Lung (tissue), 11 donors: ENCODE measurements at regions not wholly inside any gene's neighbourhood (a gene's known extent, or its start where the extent isn't known, plus 50 kb on each side); places are given as distances from the start of the nearest gene placed in this dataset.
"Not testable (repeated sequence)": the region's sequence is repeated elsewhere in the genome, so short reads cannot be mapped to it uniquely, and the experiment has no call there.

Experiments
- ATAC-seq: fragments of 200-7000 bp; cut with Tn5 transposase; one replicate; pipeline ENCODE4 v1.9.1; 2020; ENCODE audit warnings: moderate number of reproducible peaks; ENCODE audit not compliant: insufficient read depth, low FRiP score
- DNase-seq, 3 donors: peaks; one replicate each; pipeline ENCODE4 v3.0.0-alpha.2; 2013 to 2017
- H3K27ac ChIP-seq, 2 donors: one replicate each; pipeline ENCODE4 v1.5.1; 2013; ENCODE audit warnings: mild to moderate bottlenecking in 2 of 2, moderate library complexity in 2 of 2, control low read depth in 1 of 2, inconsistent platforms in 1 of 2, low read depth in 1 of 2, low read length in 1 of 2
- H3K27me3 ChIP-seq, 3 donors: one replicate each; pipeline ENCODE4 v1.5.1; 2013; ENCODE audit warnings: low read length in 2 of 3; ENCODE audit not compliant: control insufficient read depth in 3 of 3, insufficient read depth in 3 of 3
- H3K36me3 ChIP-seq, 4 donors: one replicate each; pipeline ENCODE4 v1.5.1; 2013; ENCODE audit warnings: low read length in 4 of 4, mild to moderate bottlenecking in 1 of 4, moderate library complexity in 1 of 4; ENCODE audit not compliant: control insufficient read depth in 4 of 4, insufficient read depth in 4 of 4
- H3K4me1 ChIP-seq, 5 donors: one replicate each; pipeline ENCODE4 v1.5.1; 2013; ENCODE audit warnings: low read length in 5 of 5, mild to moderate bottlenecking in 2 of 5, moderate library complexity in 1 of 5; ENCODE audit not compliant: control insufficient read depth in 5 of 5, insufficient read depth in 5 of 5
- H3K4me3 ChIP-seq: one replicate; pipeline ENCODE4 v1.5.1; 2013; ENCODE audit warnings: mild to moderate bottlenecking, control low read depth, moderate library complexity
- H3K9ac ChIP-seq, 2 donors: one replicate each; pipeline ENCODE4 v1.5.1; 2013; ENCODE audit warnings: low read length in 2 of 2, control low read depth in 1 of 2; ENCODE audit not compliant: insufficient read depth in 1 of 2
- H3K9me3 ChIP-seq, 4 donors: one replicate each; pipeline ENCODE4 v1.5.1; 2013; ENCODE audit warnings: low read length in 3 of 4, mild to moderate bottlenecking in 1 of 4, moderate library complexity in 1 of 4; ENCODE audit not compliant: control insufficient read depth in 4 of 4, insufficient read depth in 3 of 4
- WGBS, 2 donors: extraction: QIAGEN DNeasy Blood & Tissue Kit; methylation state at CpG; one replicate each; pipeline ENCODE4 v1.1.7; 2013; 5-methylcytosine and 5-hydroxymethylcytosine counted together
- TF ChIP-seq, protein P1 (sequence below): IDR thresholded peaks from 2 replicates; pipeline ENCODE4 v1.5.1; 2012; ENCODE audit warnings: mild to moderate bottlenecking; ENCODE audit errors: control extremely low read depth, extremely low read depth
- donor health status: control.
- donor health status: control.
- donor health status: Bipolar disorder and iron deficiency.
- donor health status: healthy.
- donor health status: DM: yes; HTN: yes; CAD: no.

- Histone ChIP-seq H3K4me3 (no peak overlapping the region), H3K9me3 (peaks cover 0 to 7% (median 0%) of the 10 kb centered on the region in 4 donors), H3K4me1 (peaks cover 0 to 2% (median 0%) of the 10 kb centered on the region in 5 donors), H3K27me3 (no peaks in the 10 kb centered on the region), H3K27ac (no peak overlapping the region), H3K36me3 (no peaks in the 10 kb centered on the region), H3K9ac (no peak overlapping the region)
- ATAC-seq = no peak
- no peak for DNase-seq
- TF ChIP-seq, protein P1, sequence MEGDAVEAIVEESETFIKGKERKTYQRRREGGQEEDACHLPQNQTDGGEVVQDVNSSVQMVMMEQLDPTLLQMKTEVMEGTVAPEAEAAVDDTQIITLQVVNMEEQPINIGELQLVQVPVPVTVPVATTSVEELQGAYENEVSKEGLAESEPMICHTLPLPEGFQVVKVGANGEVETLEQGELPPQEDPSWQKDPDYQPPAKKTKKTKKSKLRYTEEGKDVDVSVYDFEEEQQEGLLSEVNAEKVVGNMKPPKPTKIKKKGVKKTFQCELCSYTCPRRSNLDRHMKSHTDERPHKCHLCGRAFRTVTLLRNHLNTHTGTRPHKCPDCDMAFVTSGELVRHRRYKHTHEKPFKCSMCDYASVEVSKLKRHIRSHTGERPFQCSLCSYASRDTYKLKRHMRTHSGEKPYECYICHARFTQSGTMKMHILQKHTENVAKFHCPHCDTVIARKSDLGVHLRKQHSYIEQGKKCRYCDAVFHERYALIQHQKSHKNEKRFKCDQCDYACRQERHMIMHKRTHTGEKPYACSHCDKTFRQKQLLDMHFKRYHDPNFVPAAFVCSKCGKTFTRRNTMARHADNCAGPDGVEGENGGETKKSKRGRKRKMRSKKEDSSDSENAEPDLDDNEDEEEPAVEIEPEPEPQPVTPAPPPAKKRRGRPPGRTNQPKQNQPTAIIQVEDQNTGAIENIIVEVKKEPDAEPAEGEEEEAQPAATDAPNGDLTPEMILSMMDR = no peak
- WGBS, 2 donors = 81 to 83% methylated on average over 17 of the region's 17 CpGs
Observed at GRCh38 chr1:242689378-242689777, 164.9 kb upstream of the PLD5 start.

GRCh38 chr1:242674951-242675645, 150.6 kb upstream of the PLD5 start:
- TF ChIP-seq, protein P1 = no peak
- ATAC-seq = no peak

GRCh38 chr1:242673652-242674051, 149.2 kb upstream of the PLD5 start:
- ATAC-seq = no peak
- TF ChIP-seq, protein P1 = no peak
- H3K9me3 ChIP-seq = no peaks in the 10 kb centered on the region
- no peak for DNase-seq
- no peaks in the 10 kb centered on the region for H3K27me3 ChIP-seq
- H3K4me3 ChIP-seq = no peak overlapping the region
- 89 to 90% methylated on average over 2 of the region's 2 CpGs for WGBS, 2 donors
- H3K4me1 ChIP-seq = no peaks in the 10 kb centered on the region
- H3K9ac ChIP-seq = no peak overlapping the region
- no peak overlapping the region for H3K27ac ChIP-seq
- no peaks in the 10 kb centered on the region for H3K36me3 ChIP-seq

More at GRCh38 chr1:242674951-242675645, 150.6 kb upstream of the PLD5 start:
- H3K4me1 ChIP-seq = no peaks in the 10 kb centered on the region
- H3K36me3 ChIP-seq = no peaks in the 10 kb centered on the region
- DNase-seq = no peak
- no peak overlapping the region for H3K4me3 ChIP-seq
- H3K9ac ChIP-seq = no peak overlapping the region
- 77 to 88% methylated on average over 10 of the region's 10 CpGs for WGBS, 2 donors
- no peaks in the 10 kb centered on the region for H3K9me3 ChIP-seq
- H3K27ac ChIP-seq = no peak overlapping the region
- no peaks in the 10 kb centered on the region for H3K27me3 ChIP-seq

DNA sequence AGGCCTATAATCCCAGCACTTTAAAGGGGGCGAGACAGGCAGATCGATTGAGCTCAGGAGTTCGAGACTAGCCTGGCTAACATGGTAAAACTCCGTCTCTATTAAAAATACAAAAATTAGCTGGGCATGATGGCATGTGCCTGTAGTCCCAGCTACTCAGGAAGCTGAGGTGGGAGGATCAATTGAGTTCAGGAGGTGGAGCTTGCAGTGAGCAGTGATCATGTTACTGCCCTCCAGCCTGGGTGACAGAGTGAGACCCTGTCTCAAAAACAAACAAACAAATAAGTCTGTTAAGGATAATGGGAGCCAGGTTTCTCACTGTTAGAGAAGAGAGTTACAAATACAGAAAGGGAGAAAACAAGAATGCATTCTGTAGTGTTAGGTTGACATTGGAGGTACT, 148.7 kb upstream of the PLD5 start:
- H3K36me3 ChIP-seq, H3K27me3 ChIP-seq, DNase-seq, ATAC-seq, H3K27ac ChIP-seq, H3K4me1 ChIP-seq, H3K4me3 ChIP-seq, H3K9ac ChIP-seq, H3K9me3 ChIP-seq: not testable (repeated sequence)
- WGBS, 2 donors = 89 to 95% methylated on average over 4 of the region's 4 CpGs
